HG03025 (cell line): ENCODE measurements at regions not wholly inside any gene's neighbourhood (a gene's known extent, or its start where the extent isn't known, plus 50 kb on each side); places are given as distances from the start of the nearest gene placed in this dataset.
"Not testable (repeated sequence)": the region's sequence is repeated elsewhere in the genome, so short reads cannot be mapped to it uniquely, and the experiment has no call there.

ENCODE experiments used
- ATAC-seq: cut with Tn5 transposase; IDR thresholded peaks from one replicate; pipeline ENCODE4 v1.9.1; 2021; ENCODE audit warnings: mild to moderate bottlenecking, moderate library complexity; ENCODE audit not compliant: unreplicated experiment, low FRiP score

GRCh38 chr2:60259781-60260180, 293.7 kb downstream of the BCL11A start:
- no peak for ATAC-seq

- no peak for ATAC-seq
Observed at GRCh38 chr2:60252581-60253150, 300.8 kb downstream of the BCL11A start.

- ATAC-seq = no peak
Observed at GRCh38 chr2:60251247-60251646, 302.2 kb downstream of the BCL11A start.

GRCh38 chr2:60249879-60250278, 303.6 kb downstream of the BCL11A start:
- no peak for ATAC-seq

- ATAC-seq = no peak
Observed at GRCh38 chr2:60247471-60247870, 306.0 kb downstream of the BCL11A start.

- ATAC-seq = no peak
Observed at GRCh38 chr2:60246583-60246982, 306.9 kb downstream of the BCL11A start.

GRCh38 chr2:60234274-60234986, 319.0 kb downstream of the BCL11A start:
- no peak for ATAC-seq

GRCh38 chr2:60230596-60230995, 322.9 kb downstream of the BCL11A start:
- ATAC-seq = no peak

- no peak for ATAC-seq
Observed at GRCh38 chr2:60230037-60230436, 323.4 kb downstream of the BCL11A start.

GRCh38 chr2:60226943-60227342, 326.5 kb downstream of the BCL11A start:
- ATAC-seq = no peak

GRCh38 chr2:60226191-60226590, 327.3 kb downstream of the BCL11A start:
- no peak for ATAC-seq

- ATAC-seq = no peak
Observed at GRCh38 chr2:60223859-60224258, 329.6 kb downstream of the BCL11A start.

- ATAC-seq = no peak
Observed at GRCh38 chr2:60221098-60221497, 332.4 kb downstream of the BCL11A start.

- ATAC-seq = no peak
Observed at GRCh38 chr2:60219536-60219935, 333.9 kb downstream of the BCL11A start.

- ATAC-seq = no peak
Observed at GRCh38 chr2:60216452-60216995, 336.9 kb downstream of the BCL11A start.

- ATAC-seq = no peak
Observed at GRCh38 chr2:60215386-60215901, 338.0 kb downstream of the BCL11A start.

- ATAC-seq = no peak
Observed at GRCh38 chr2:60214626-60214875, 338.9 kb downstream of the BCL11A start.

GRCh38 chr2:60213865-60214625, 339.4 kb downstream of the BCL11A start:
- ATAC-seq = no peak

- no peak for ATAC-seq
Observed at GRCh38 chr2:60212181-60212945, 341.1 kb downstream of the BCL11A start.

GRCh38 chr2:60189006-60189405, 364.4 kb downstream of the BCL11A start:
- ATAC-seq = not testable (repeated sequence)

GRCh38 chr2:60175290-60175689, 378.2 kb downstream of the BCL11A start:
- ATAC-seq = no peak
